Fibroblast of pulmonary artery (primary cell): ENCODE measurements at regions not wholly inside any gene's neighbourhood (a gene's known extent, or its start where the extent isn't known, plus 50 kb on each side); places are given as distances from the start of the nearest gene placed in this dataset.
A peak's percentile ranks its signal among the peaks of the same experiment; 100 is the strongest.

ENCODE experiments used
- DNase-seq: peaks from one replicate; pipeline ENCODE4 v3.0.0-alpha.2; 2010; ENCODE audit warnings: low read depth
- H3K4me3 ChIP-seq: replicated peaks from 2 replicates; pipeline ENCODE4 v1.5.1; 2011; ENCODE audit warnings: low read depth, mild to moderate bottlenecking, control low read depth, low read length, moderate library complexity
- TF ChIP-seq, protein P1 (sequence below): IDR thresholded peaks from 2 replicates; pipeline ENCODE4 v1.5.1; 2011; ENCODE audit warnings: mild to moderate bottlenecking, control low read depth, low read length, inconsistent platforms; ENCODE audit errors: missing control alignments

DNA sequence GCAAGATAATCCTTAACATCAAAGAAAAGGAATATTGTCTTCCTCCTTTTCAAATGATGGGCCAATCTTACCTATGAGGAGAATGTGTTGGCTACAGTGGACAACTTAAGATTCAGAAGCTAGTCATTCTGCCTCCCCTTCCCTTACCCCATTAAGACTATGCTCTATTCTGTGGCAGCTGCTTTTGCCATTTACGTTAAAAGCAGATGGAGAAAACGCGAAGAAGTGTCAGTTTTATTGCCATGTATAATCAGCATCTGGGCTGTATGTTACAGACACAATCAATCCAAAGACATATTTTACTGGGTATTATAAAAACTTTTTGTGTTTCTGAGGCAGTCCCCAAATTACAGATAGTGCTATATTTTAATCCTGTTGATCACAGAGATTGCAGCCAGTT lies 196.1 kb upstream of the PACRGL start:
- TF ChIP-seq, protein P1, sequence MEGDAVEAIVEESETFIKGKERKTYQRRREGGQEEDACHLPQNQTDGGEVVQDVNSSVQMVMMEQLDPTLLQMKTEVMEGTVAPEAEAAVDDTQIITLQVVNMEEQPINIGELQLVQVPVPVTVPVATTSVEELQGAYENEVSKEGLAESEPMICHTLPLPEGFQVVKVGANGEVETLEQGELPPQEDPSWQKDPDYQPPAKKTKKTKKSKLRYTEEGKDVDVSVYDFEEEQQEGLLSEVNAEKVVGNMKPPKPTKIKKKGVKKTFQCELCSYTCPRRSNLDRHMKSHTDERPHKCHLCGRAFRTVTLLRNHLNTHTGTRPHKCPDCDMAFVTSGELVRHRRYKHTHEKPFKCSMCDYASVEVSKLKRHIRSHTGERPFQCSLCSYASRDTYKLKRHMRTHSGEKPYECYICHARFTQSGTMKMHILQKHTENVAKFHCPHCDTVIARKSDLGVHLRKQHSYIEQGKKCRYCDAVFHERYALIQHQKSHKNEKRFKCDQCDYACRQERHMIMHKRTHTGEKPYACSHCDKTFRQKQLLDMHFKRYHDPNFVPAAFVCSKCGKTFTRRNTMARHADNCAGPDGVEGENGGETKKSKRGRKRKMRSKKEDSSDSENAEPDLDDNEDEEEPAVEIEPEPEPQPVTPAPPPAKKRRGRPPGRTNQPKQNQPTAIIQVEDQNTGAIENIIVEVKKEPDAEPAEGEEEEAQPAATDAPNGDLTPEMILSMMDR = no peak
- no peak for DNase-seq
- H3K4me3 ChIP-seq = no peak overlapping the region

DNA sequence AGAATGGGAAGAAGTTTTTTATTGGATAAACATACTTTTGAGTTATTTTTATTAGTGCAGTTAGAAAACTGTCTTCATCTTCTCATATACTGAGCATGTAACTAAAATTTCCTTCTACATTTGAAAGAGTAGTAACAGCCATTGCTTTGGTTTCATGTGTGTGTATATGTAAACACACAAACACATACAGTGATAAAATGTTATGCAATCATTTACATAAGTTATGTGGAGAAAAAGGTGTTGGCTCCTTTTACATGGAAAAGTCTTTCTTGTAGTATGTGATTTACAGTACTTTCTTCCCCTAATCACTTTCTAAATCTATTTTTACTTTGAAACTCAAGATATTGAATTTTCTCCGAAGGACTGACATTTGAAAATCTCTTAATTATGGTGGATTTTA lies 194.3 kb upstream of the PACRGL start:
- TF ChIP-seq, protein P1 = no peak
- DNase-seq = no peak
- no peak overlapping the region for H3K4me3 ChIP-seq

DNA sequence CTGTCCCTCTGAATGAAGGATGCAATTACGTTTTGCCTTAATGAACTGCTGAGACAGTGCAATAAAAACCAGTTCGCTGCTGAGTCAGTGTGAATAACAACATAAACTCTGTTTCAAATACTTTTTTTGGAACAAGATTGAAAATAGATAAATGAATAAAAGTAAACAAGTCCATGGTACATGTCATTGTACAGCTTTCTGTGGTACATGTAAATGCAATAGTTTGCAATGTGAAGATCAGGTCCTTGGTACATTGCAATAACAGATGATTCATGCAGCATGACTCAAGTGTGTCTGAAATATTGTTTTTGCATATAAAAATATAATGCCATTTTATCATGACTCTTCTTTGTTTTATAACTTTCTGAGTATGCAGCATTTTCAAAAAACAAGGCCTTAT lies 193.4 kb upstream of the PACRGL start:
- no peak overlapping the region for H3K4me3 ChIP-seq
- TF ChIP-seq, protein P1 = no peak
- DNase-seq = peak; percentile 87

DNA sequence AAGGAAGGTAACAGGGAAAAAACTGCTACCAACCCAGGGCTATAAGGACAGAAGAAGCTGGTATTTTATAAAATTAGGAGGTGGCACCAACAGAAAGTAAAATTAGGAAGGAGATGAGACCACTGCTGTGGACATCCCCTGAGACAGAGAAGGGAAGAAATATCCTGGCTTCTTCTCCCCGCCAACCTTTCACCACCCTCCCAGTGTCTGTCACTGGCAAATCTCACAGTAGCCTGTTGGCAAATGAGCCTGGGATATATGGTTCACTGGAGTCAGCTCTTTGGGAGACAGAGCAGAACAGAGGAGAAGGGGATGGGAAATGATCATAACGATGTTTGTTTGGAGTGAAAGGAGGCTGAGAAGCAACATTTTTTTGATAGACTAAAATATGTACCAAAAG lies 190.9 kb upstream of the PACRGL start:
- no peak for DNase-seq
- no peak overlapping the region for H3K4me3 ChIP-seq
- TF ChIP-seq, protein P1 = no peak

DNA sequence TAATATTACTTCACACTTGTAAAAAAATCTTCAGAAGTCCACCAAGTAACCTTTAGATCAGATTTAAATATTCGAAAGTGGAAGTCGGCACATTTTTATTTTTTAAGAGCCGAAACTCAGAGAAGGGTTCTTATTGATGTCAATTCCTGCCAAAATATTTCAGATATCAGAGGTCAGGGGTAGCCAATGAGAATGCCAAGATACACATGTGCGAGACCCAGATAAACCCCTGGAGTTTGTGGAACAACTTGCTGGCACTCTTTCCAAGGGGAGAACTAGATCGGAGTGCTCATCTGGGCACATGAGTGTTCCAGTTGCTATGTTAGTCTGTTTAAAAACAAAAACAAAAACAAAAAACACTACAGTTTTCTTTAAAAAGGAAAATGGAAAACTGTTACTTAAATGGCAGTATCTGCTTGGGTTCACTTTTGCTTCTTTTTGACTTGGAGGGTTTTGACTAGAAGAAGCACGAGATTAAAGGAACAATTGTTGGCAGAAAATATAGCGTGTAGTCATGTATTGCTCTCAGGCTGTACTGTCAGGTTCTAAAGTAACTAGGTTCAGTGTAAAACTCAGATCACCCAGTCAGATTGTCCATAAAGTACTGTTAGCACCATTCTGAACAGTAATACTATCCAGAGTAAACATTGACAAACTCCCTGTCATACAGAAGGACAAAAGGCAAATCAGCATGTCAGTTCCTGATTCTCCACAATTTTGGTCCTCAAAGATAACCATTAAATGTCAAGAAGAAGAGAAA lies 188.0 kb upstream of the PACRGL start:
- TF ChIP-seq, protein P1 = no peak
- peak; percentile 31 for DNase-seq
- no peak overlapping the region for H3K4me3 ChIP-seq

DNA sequence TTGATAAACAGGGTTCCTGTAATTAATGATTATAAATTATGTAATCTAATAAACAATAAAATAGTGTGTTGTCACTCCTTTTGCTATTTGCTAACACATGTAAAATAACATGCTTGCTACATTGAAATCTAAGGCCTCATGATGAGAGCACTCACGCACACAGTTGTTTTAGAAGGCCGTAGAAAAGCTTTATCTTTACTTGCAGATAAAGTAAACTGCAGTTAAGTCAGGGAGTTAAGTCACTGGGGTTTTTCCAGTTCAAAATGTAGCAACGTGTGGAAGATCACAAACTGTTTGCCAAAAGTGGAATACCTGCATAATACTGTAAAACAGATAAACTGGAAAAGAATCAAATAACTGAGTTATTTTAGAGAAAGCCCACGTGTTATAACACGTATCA lies 187.3 kb upstream of the PACRGL start:
- TF ChIP-seq, protein P1 = no peak

DNA sequence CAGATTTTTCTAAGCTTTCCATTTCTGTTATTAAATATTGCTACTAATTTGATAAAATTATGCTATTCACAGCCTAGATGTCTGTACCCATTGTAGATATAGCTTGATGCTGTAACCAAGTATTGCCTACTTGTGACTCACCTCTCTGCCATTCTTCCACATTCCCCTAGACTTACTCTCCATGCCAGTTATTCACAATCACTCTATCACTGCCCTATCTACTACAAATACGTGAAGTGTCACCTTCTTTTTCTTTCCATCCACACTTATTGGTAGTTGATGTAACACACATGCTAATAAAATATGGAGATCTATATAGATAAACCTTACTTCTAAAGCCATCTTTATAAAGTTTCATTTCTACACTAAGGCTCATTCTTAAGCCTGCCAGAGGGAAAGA lies 179.4 kb upstream of the PACRGL start:
- H3K4me3 ChIP-seq = no peak overlapping the region
- TF ChIP-seq, protein P1 = no peak
- peak; percentile 58 for DNase-seq

More for the DNA sequence above, 187.3 kb upstream of the PACRGL start:
- no peak for DNase-seq
- H3K4me3 ChIP-seq = no peak overlapping the region
